HepG2 (cell line): ENCODE measurements at regions not wholly inside any gene's neighbourhood (a gene's known extent, or its start where the extent isn't known, plus 50 kb on each side); places are given as distances from the start of the nearest gene placed in this dataset.

Experiments
- ATF1 ChIP-seq: IDR thresholded peaks from 2 replicates; pipeline ENCODE4 v1.6.1; 2016; ENCODE audit warnings: mild to moderate bottlenecking, control low read depth
- ELF1 ChIP-seq: sonication (generic); formaldehyde crosslinking; IDR thresholded peaks from 2 replicates; pipeline ENCODE4 v1.4.0; 2020; ENCODE audit warnings: missing genetic modification reagents
- EZH2 ChIP-seq: conservative IDR thresholded peaks from 2 replicates; pipeline ENCODE4 v1.6.1; 2012; ENCODE audit warnings: mild to moderate bottlenecking, low read depth, low read length, moderate library complexity
- HCFC1 ChIP-seq: fragments of 150-350 bp; IDR thresholded peaks from 2 replicates; pipeline ENCODE4 v1.6.1; 2014; ENCODE audit warnings: low read depth, low read length
- JUN ChIP-seq: sonication (generic); formaldehyde crosslinking; IDR thresholded peaks from 2 replicates; pipeline ENCODE4 v1.4.0; 2020; ENCODE audit warnings: mild to moderate bottlenecking, missing genetic modification reagents
- NCOA1 ChIP-seq: sonication (generic); formaldehyde crosslinking; IDR thresholded peaks from 2 replicates; pipeline ENCODE4 v1.9.0; 2021; ENCODE audit warnings: missing genetic modification reagents
- RAD21 ChIP-seq: fragments of 450-650 bp; formaldehyde crosslinking; IDR thresholded peaks from 2 replicates; pipeline ENCODE4 v1.5.0; 2020; ENCODE audit warnings: mild to moderate bottlenecking
- RBM22 ChIP-seq: fragments of 200-400 bp; formaldehyde crosslinking; optimal IDR thresholded peaks from 2 replicates; pipeline ENCODE3; 2017; ENCODE audit warnings: mild to moderate bottlenecking, low read length, moderate library complexity
- RXRB ChIP-seq: IDR thresholded peaks from 2 replicates; pipeline ENCODE4 v1.6.1; 2016; ENCODE audit warnings: borderline replicate concordance, missing genetic modification reagents, missing compliant biosample characterization
- TF ChIP-seq, protein P1 (sequence below): sonication (generic); formaldehyde crosslinking; IDR thresholded peaks from 2 replicates; pipeline ENCODE4 v1.5.0; 2020; ENCODE audit warnings: mild to moderate bottlenecking, missing genetic modification reagents, moderate library complexity
- TF ChIP-seq, protein P2 (sequence below): IDR thresholded peaks from 2 replicates; pipeline ENCODE4 v1.6.1; 2012; ENCODE audit warnings: inconsistent platforms
- TF ChIP-seq, protein P3 (sequence below): sonication (generic); formaldehyde crosslinking; IDR thresholded peaks from 2 replicates; pipeline ENCODE4 v1.5.0; 2020; ENCODE audit warnings: missing genetic modification reagents
- TF ChIP-seq, protein P4 (sequence below): sonication (generic); formaldehyde crosslinking; IDR thresholded peaks from 2 replicates; pipeline ENCODE4 v1.4.0; 2020; ENCODE audit warnings: missing genetic modification reagents, mild to moderate bottlenecking, borderline replicate concordance
- TF ChIP-seq, protein P5 (sequence below): IDR thresholded peaks from 2 replicates; pipeline ENCODE4 v1.6.1; 2016; ENCODE audit warnings: low read depth, control low read depth

DNA sequence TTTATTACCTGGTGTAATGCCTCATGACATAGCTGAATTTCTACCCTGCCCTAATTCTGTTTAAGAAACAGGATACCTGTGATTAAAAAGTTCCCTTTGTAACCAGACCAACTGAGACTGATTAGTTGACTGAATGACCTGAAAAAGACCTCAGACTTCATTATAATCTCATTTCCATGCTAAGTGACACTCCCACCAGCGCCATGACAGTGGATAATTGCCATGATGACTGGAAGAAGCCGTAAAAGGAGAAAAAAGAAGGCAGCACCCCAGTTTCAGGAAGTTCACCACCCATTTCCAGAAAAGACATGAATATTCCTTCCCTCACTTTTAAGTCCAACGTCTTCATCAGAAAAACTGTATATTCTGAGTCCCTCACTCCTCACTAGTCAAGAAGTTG is 125.6 kb upstream of the HS3ST4 start:
- TF ChIP-seq, protein P1, sequence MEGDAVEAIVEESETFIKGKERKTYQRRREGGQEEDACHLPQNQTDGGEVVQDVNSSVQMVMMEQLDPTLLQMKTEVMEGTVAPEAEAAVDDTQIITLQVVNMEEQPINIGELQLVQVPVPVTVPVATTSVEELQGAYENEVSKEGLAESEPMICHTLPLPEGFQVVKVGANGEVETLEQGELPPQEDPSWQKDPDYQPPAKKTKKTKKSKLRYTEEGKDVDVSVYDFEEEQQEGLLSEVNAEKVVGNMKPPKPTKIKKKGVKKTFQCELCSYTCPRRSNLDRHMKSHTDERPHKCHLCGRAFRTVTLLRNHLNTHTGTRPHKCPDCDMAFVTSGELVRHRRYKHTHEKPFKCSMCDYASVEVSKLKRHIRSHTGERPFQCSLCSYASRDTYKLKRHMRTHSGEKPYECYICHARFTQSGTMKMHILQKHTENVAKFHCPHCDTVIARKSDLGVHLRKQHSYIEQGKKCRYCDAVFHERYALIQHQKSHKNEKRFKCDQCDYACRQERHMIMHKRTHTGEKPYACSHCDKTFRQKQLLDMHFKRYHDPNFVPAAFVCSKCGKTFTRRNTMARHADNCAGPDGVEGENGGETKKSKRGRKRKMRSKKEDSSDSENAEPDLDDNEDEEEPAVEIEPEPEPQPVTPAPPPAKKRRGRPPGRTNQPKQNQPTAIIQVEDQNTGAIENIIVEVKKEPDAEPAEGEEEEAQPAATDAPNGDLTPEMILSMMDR: no peak
- TF ChIP-seq, protein P2, sequence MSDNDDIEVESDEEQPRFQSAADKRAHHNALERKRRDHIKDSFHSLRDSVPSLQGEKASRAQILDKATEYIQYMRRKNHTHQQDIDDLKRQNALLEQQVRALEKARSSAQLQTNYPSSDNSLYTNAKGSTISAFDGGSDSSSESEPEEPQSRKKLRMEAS: no peak
- TF ChIP-seq, protein P3, sequence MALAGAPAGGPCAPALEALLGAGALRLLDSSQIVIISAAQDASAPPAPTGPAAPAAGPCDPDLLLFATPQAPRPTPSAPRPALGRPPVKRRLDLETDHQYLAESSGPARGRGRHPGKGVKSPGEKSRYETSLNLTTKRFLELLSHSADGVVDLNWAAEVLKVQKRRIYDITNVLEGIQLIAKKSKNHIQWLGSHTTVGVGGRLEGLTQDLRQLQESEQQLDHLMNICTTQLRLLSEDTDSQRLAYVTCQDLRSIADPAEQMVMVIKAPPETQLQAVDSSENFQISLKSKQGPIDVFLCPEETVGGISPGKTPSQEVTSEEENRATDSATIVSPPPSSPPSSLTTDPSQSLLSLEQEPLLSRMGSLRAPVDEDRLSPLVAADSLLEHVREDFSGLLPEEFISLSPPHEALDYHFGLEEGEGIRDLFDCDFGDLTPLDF: no peak
- TF ChIP-seq, protein P4, sequence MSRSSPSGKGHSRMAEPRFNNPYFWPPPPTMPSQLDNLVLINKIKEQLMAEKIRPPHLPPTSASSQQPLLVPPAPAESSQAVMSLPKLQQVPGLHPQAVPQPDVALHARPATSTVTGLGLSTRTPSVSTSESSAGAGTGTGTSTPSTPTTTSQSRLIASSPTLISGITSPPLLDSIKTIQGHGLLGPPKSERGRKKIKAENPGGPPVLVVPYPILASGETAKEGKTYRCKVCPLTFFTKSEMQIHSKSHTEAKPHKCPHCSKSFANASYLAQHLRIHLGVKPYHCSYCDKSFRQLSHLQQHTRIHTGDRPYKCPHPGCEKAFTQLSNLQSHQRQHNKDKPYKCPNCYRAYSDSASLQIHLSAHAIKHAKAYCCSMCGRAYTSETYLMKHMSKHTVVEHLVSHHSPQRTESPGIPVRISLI (CRISPR knock-in tag): no peak
- TF ChIP-seq, protein P5, sequence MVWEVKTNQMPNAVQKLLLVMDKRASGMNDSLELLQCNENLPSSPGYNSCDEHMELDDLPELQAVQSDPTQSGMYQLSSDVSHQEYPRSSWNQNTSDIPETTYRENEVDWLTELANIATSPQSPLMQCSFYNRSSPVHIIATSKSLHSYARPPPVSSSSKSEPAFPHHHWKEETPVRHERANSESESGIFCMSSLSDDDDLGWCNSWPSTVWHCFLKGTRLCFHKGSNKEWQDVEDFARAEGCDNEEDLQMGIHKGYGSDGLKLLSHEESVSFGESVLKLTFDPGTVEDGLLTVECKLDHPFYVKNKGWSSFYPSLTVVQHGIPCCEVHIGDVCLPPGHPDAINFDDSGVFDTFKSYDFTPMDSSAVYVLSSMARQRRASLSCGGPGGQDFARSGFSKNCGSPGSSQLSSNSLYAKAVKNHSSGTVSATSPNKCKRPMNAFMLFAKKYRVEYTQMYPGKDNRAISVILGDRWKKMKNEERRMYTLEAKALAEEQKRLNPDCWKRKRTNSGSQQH (CRISPR knock-in tag): no peak
- TF ChIP-seq RAD21 (CRISPR knock-in tag) (no peak), ELF1 (CRISPR knock-in tag) (no peak), RBM22 (no peak), JUN (CRISPR knock-in tag) (no peak), HCFC1 (no peak), ATF1 (CRISPR knock-in tag) (no peak), NCOA1 (CRISPR knock-in tag) (no peak), EZH2 (no peak), RXRB (CRISPR knock-in tag) (no peak)
